ENCODE measurements at regions not wholly inside any gene's neighbourhood (a gene's known extent, or its start where the extent isn't known, plus 50 kb on each side); places are given as distances from the start of the nearest gene placed in this dataset.

DNA sequence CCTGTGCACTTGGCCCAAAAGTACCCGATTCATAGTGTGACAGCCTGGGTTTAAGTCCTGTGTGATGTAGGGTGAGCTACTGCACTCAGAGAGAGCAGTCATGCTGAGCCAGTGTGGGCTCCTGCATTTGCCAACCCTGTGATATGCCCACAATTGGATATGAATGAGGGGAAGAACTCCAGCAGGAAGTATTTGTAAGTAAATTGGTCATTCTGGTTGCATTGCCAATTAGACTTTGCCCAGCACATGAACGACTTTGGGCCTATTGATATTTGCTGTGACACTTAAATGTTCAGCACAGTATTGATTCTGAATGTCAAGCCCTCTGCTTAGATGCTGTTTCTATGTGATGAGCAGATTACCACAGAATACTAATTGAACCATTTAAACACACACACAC lies 570.9 kb downstream of the PIK3C3 start:
- Histone ChIP-seq H3K36me3 (no peaks in the 10 kb centered on the region), H3K27ac (no peak overlapping the region), H3K4me1 (ENCODE audit: insufficient read depth) (no peaks in the 10 kb centered on the region), H3K9me3 (no peaks in the 10 kb centered on the region), H3K4me3 (no peak overlapping the region), H3K27me3 (no peaks in the 10 kb centered on the region)
- TF ChIP-seq POLR2A (IDR thresholded peaks at IDR 0.05) (no peak), EP300 (IDR thresholded peaks at IDR 0.05) (no peak)
- TF ChIP-seq, protein P1, sequence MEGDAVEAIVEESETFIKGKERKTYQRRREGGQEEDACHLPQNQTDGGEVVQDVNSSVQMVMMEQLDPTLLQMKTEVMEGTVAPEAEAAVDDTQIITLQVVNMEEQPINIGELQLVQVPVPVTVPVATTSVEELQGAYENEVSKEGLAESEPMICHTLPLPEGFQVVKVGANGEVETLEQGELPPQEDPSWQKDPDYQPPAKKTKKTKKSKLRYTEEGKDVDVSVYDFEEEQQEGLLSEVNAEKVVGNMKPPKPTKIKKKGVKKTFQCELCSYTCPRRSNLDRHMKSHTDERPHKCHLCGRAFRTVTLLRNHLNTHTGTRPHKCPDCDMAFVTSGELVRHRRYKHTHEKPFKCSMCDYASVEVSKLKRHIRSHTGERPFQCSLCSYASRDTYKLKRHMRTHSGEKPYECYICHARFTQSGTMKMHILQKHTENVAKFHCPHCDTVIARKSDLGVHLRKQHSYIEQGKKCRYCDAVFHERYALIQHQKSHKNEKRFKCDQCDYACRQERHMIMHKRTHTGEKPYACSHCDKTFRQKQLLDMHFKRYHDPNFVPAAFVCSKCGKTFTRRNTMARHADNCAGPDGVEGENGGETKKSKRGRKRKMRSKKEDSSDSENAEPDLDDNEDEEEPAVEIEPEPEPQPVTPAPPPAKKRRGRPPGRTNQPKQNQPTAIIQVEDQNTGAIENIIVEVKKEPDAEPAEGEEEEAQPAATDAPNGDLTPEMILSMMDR (IDR thresholded peaks at IDR 0.05), result no peak
- 66 to 78% (median 67%) methylated on average over 2 of the region's 2 CpGs for WGBS, 3 donors
- DNase-seq, result no peak
- intact Hi-C loops (cut with DNase I), result no loop called here

DNA sequence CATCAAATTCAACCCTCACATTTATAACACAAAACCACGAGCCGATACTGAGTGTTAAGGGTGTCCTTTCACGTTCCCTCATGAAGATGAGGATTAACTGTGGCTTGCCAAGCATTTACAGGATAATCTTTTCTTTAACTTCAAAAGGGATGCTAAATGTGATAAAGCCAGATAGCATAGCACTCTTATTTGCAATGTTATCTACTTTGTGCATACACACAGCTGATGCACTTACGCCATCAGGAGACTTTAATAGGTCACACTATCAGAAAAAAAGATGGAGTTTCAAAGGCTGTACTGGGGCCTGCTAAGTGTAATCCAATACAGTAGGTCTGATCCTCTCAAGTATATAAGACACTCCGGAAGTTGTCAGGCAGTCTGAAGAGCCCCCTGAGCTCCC lies 572.7 kb downstream of the PIK3C3 start:
- H3K27me3 ChIP-seq, result no peaks in the 10 kb centered on the region
- TF ChIP-seq POLR2A (IDR thresholded peaks at IDR 0.05) (no peak), EP300 (IDR thresholded peaks at IDR 0.05) (no peak)
- TF ChIP-seq, protein P1 (IDR thresholded peaks at IDR 0.05), result no peak
- H3K27ac ChIP-seq, result no peak overlapping the region
- no peaks in the 10 kb centered on the region for H3K9me3 ChIP-seq
- intact Hi-C loops (cut with DNase I), result no loop called here
- no peaks in the 10 kb centered on the region for H3K4me1 ChIP-seq (ENCODE audit: insufficient read depth)
- H3K36me3 ChIP-seq, result no peaks in the 10 kb centered on the region
- 86 to 90% (median 88%) methylated on average over 5 of the region's 5 CpGs for WGBS, 3 donors
- no peak overlapping the region for H3K4me3 ChIP-seq
- no peak for DNase-seq

DNA sequence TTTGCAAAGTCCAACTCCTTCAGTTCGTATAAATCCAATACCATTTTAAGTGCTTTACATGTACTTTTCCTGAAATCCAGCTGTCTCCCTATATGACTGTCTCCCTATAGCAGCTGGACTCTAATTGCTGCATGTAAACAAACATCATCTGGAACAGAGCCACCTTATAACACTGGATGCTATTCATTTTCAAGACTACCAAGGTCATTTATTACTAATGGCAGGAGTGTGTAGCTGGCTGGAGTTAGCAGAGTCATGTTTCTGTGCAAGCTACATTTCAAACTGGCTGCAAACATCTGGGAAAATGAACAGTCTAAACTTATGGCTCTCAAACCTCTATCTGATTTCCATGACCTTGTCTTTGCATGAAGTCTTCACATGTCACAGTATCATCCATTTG lies 575.2 kb downstream of the PIK3C3 start:
- Histone ChIP-seq H3K36me3 (no peaks in the 10 kb centered on the region), H3K4me3 (no peak overlapping the region), H3K27me3 (no peaks in the 10 kb centered on the region), H3K27ac (no peak overlapping the region), H3K4me1 (ENCODE audit: insufficient read depth) (no peaks in the 10 kb centered on the region), H3K9me3 (no peaks in the 10 kb centered on the region)
- 67 to 68% (median 68%) methylated on average over 1 of the region's 1 CpG for WGBS, 3 donors
- no peak for DNase-seq
- intact Hi-C loops (cut with DNase I), result no loop called here
- TF ChIP-seq EP300 (IDR thresholded peaks at IDR 0.05), result no peak
- TF ChIP-seq, protein P1 (IDR thresholded peaks at IDR 0.05), result no peak
- no peak for TF ChIP-seq POLR2A (IDR thresholded peaks at IDR 0.05)

DNA sequence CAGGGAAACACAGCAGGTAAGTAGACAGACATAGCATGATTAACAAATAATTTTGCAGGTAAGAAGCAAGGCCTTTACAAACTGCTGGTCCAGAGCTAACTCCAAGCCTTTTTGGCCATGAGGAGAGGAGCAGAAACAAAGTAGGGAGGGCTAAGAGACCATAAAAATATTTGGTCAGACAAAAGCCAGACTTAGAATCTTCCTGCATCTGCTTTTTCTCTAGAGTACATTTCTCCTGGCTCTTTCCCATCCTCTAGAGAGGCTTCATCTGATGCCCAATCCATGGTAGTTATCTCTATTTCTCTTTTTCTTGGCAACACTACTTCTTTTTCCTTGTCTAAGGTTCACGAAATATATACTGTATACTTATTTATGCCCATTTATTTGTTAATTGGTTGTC lies 577.1 kb downstream of the PIK3C3 start:
- Histone ChIP-seq H3K36me3 (no peaks in the 10 kb centered on the region), H3K27me3 (no peaks in the 10 kb centered on the region), H3K9me3 (no peaks in the 10 kb centered on the region), H3K4me1 (ENCODE audit: insufficient read depth) (no peaks in the 10 kb centered on the region), H3K4me3 (no peak overlapping the region), H3K27ac (no peak overlapping the region)
- TF ChIP-seq, protein P1 (IDR thresholded peaks at IDR 0.05), result no peak
- TF ChIP-seq POLR2A (IDR thresholded peaks at IDR 0.05), result no peak
- intact Hi-C loops (cut with DNase I), result no loop called here
- no peak for DNase-seq
- 62 to 76% (median 68%) methylated on average over 1 of the region's 1 CpG for whole genome bisulfite sequencing, 3 donors
